Small intestine (tissue), 7 donors: ENCODE measurements at regions not wholly inside any gene's neighbourhood (a gene's known extent, or its start where the extent isn't known, plus 50 kb on each side); places are given as distances from the start of the nearest gene placed in this dataset.

Experiments used
- DNase-seq, 2 donors: peaks; one replicate each; pipeline versions ENCODE4 v3.0.0 to v3.0.0-alpha.2; 2013
- FAIRE-seq: peaks from 2 replicates; lab custom pipeline; 2012; peaks lifted over from hg19 to GRCh38; lab: Jason Lieb, UNC
- H3K27ac ChIP-seq, 3 donors: one replicate each; pipeline ENCODE4 v1.5.1; 2013; ENCODE audit warnings: low read length in 2 of 3, mild to moderate bottlenecking in 2 of 3, control low read depth in 1 of 3, inconsistent platforms in 1 of 3, low read depth in 1 of 3, moderate library complexity in 1 of 3
- H3K27me3 ChIP-seq, 3 donors: one replicate each; pipeline ENCODE4 v1.6.1; 2013; ENCODE audit warnings: low read length in 3 of 3, inconsistent platforms in 1 of 3; ENCODE audit not compliant: control insufficient read depth in 3 of 3, insufficient read depth in 3 of 3
- H3K36me3 ChIP-seq, 3 donors: one replicate each; pipeline ENCODE4 v1.6.1; 2013; ENCODE audit warnings: low read length in 3 of 3, inconsistent platforms in 1 of 3, low read depth in 1 of 3, mild to moderate bottlenecking in 1 of 3, moderate library complexity in 1 of 3; ENCODE audit not compliant: control insufficient read depth in 3 of 3, insufficient read depth in 2 of 3
- H3K4me1 ChIP-seq, 3 donors: one replicate each; pipeline ENCODE4 v1.6.1; 2013; ENCODE audit warnings: low read length in 2 of 3, inconsistent platforms in 1 of 3, low read depth in 1 of 3, mild to moderate bottlenecking in 1 of 3, moderate library complexity in 1 of 3; ENCODE audit not compliant: control insufficient read depth in 3 of 3, insufficient read depth in 2 of 3
- H3K4me3 ChIP-seq, 3 donors: one replicate each; pipeline ENCODE4 v1.5.1; 2013; ENCODE audit warnings: low read length in 3 of 3, control low read depth in 1 of 3, inconsistent platforms in 1 of 3, low read depth in 1 of 3, mild to moderate bottlenecking in 1 of 3, moderate library complexity in 1 of 3
- H3K9me3 ChIP-seq, 2 donors: one replicate each; pipeline ENCODE4 v1.6.1; 2013; ENCODE audit warnings: low read depth in 1 of 2, low read length in 1 of 2; ENCODE audit not compliant: control insufficient read depth in 2 of 2, insufficient read depth in 1 of 2
- WGBS, 3 donors: extraction: QIAGEN DNeasy Blood & Tissue Kit; methylation state at CpG; one replicate each; pipeline ENCODE4 v1.1.7; 2013; 5-methylcytosine and 5-hydroxymethylcytosine counted together
- donor health status: healthy with polysubstance abuse.
- donor health status: control.
- donor health status: control.
- donor health status: Bipolar disorder and iron deficiency.
- donor health status: healthy.

DNA sequence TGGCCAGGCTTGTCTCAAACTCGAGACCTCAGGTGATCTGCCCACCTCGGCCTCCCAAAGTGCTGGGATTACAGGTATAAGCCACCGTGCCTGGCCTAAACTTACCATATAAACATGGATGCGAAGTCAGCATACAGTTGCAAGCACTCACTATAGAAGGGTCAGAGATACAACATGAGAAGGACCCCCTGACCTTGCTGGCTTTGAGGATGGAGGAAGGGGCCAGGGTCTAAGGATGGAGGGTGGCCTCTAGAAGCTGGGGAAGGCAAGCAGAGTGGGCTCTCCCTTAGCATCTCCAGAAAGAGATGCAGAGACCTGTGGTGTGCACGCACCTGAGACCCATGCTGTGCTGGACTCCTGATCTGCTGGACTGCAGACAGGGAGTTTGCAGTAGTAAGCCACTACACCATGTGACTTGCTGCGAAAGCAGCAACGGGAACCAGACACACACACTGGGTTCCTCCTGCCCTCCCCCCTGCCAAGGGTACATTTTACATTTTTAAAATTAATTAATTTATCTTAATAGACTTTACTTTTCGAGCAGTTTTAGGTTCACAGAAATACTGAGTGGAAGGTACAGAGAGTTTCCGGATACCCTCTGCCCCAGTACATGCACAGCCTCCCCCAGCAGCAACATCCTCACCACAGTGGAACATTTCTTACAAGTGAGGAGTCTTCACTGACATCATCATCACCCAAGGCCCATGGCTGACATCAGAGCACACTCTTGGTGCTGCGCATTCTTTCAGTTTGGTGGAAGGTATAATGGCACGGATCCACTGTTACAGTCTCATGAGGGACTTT is 170.1 kb upstream of the B3GAT1 start:
- Histone ChIP-seq H3K4me1 (peaks cover 0 to 30% (median 14%) of the 10 kb centered on the region in 3 donors), H3K9me3 (no peaks in the 10 kb centered on the region), H3K27ac (peak overlapping the region in 1 of 3 donors; percentile 21), H3K36me3 (no peaks in the 10 kb centered on the region), H3K27me3 (no peaks in the 10 kb centered on the region), H3K4me3 (no peak overlapping the region)
- peak in 1 of 2 donors; percentile 22 for DNase-seq
- WGBS, 3 donors, result 77 to 92% (median 84%) methylated on average over 11 of the region's 11 CpGs
- no peak for FAIRE-seq

DNA sequence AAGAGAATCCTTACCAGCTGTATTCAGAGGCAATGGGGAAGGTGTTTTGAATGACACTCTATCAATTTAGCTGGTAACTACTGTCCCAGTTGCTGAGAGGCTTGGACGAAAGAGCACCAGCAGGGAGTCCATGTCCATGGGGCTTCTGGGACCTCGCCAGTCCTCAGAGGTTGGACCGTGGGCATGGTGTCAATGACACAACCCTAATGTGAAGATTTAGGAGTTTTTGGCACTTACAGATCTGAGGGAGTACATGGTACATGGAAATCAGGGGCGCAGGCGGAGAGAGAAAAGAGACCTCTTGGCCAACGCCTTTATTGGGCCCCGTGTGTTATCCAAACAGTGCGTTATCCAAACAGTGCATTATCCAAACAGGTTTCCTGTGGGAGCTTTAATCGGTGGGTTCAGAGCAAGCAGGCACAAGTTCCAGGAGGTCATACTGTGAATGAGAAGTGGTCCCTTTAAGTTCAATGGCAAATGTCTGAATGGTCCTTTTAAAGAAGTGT is 169.1 kb upstream of the B3GAT1 start:
- WGBS, 3 donors, result 72 to 74% (median 73%) methylated on average over 9 of the region's 9 CpGs

DNA sequence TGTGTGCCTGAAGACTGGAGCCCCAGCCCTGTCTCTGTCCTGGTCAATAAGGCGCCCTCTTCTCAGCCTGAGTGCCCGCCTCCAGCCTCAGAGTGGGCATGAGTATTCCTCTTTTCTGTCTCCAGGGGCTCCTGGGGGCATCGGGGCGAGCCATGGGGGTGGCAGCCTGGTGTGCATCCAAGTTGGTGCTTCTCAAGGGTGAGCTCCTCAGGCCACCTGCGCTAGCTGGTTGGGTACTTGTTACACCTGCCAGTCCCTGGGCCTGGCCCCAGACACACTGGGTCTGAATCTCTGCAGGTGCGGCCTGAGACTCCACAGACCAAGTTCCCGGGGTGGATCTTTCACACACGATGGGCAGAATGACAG is 168.6 kb upstream of the B3GAT1 start:
- no peak for FAIRE-seq
- no peak for DNase-seq
- Histone ChIP-seq H3K36me3 (no peaks in the 10 kb centered on the region), H3K4me1 (peaks cover 0 to 20% (median 8%) of the 10 kb centered on the region in 3 donors), H3K9me3 (no peaks in the 10 kb centered on the region), H3K4me3 (no peak overlapping the region), H3K27me3 (peaks cover 0 to 5% (median 0%) of the 10 kb centered on the region in 3 donors), H3K27ac (peak overlapping the region in 1 of 3 donors; percentile 55)
- 6 to 77% (median 51%) methylated on average over 8 of the region's 8 CpGs for WGBS, 3 donors

More for the DNA sequence above, 169.1 kb upstream of the B3GAT1 start:
- FAIRE-seq (no peak), DNase-seq (no peak)
- Histone ChIP-seq H3K4me3 (no peak overlapping the region), H3K27me3 (peaks cover 0 to 3% (median 0%) of the 10 kb centered on the region in 3 donors), H3K27ac (no peak overlapping the region), H3K4me1 (peaks cover 0 to 26% (median 13%) of the 10 kb centered on the region in 3 donors), H3K36me3 (no peaks in the 10 kb centered on the region), H3K9me3 (no peaks in the 10 kb centered on the region)

DNA sequence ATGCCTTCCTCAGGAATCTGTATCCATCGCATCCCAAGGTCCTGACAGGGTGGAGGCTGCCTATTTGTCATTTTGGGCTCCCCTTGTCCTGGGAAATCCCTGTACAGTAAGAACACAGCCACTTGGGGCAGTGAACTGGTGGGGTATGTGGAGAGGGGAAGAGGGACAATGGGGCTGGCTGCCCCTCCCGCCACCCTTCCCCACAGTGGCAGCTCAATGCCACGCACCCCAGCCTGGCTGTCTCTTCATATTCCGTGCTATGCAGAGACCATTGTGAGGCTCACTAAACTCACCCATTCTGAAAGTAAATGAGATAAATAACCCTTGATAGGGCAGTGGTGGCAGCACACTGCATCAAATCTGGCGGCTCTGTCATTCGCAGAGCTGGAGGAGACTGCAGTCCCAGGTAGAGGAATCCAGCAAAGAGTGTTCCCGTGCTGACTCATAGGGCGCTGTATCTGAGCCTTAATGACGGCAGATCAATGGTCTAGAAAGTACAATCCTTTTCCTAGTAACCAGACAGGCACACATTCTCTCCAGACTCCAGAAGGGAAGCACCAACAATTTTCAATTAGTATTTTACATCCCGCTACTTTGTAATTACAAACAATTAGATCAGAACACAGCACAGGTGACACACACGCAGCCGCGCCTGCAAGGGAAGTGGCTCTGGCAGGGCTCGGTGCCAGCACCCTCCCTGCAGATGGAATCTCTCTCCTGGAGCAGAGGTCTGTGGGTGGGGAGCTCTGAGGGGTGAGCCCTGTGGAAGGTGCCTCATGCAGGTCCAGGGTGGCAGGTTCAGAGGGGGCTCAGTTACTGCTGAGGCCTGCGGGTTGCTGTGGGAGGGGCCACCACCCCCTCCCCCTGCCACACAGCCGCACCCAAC is 167.9 kb upstream of the B3GAT1 start:
- H3K9me3 ChIP-seq, result no peaks in the 10 kb centered on the region
- H3K4me3 ChIP-seq, result no peak overlapping the region
- peak; percentile 70 to 84 for DNase-seq
- peak overlapping the region in 1 of 3 donors; percentile 55 for H3K27ac ChIP-seq
- H3K27me3 ChIP-seq, result peaks cover 0 to 5% (median 0%) of the 10 kb centered on the region in 3 donors
- WGBS, 3 donors, result 11 to 53% (median 30%) methylated on average over 16 of the region's 16 CpGs
- no peak for FAIRE-seq
- H3K4me1 ChIP-seq, result peaks cover 0 to 19% (median 6%) of the 10 kb centered on the region in 3 donors
- H3K36me3 ChIP-seq, result no peaks in the 10 kb centered on the region

DNA sequence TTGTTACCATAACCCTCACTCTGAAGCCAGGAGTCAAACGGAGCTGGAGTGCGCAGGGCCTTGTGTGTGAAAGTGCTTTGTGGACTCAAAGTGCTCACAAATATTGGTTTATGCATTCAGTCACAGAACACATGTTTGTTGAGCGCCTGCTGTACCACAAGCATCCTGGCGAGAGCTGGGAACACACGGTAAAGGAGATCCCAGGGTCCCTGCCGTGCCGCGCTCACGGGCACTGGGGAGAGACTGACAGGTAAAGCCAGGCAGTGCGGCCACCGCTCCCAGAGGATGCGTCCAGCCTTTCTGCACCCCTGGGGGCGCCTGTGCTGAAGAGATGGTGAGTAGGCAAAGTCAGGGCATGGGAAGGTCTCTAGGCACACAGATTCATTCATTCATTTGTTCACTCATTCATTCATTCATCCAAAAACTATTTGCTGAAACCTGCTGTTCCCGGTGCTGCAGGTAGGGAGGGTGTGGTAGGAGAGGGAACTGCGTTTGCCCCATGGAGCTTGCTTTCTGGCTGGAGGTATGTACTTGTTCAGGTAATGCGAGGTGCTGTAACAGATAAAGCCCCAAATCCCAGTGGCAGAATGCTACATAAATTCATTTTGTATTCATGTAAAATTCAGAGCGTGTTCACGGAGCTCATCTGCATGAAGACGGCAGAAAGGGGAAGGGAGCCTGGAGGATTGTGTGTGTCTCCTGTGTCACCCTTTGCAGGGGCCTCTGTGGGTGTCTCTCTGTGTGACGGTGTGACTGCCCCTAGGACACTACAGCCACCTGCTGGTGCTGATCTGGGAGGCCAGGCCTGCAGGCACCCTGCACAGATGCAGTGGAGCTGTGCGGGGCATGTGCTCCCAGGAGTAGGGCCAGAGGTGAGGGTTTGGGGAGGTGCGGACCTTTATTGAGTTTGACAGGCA is 167.0 kb upstream of the B3GAT1 start:
- Histone ChIP-seq H3K27ac (no peak overlapping the region), H3K4me1 (peaks cover 0 to 19% (median 6%) of the 10 kb centered on the region in 3 donors), H3K9me3 (no peaks in the 10 kb centered on the region), H3K36me3 (no peaks in the 10 kb centered on the region), H3K27me3 (peaks cover 0 to 5% (median 0%) of the 10 kb centered on the region in 3 donors), H3K4me3 (no peak overlapping the region)
- DNase-seq, result peak; percentile 27 to 29
- no peak for FAIRE-seq
- WGBS, 3 donors, result 69 to 76% (median 73%) methylated on average over 22 of the region's 22 CpGs

DNA sequence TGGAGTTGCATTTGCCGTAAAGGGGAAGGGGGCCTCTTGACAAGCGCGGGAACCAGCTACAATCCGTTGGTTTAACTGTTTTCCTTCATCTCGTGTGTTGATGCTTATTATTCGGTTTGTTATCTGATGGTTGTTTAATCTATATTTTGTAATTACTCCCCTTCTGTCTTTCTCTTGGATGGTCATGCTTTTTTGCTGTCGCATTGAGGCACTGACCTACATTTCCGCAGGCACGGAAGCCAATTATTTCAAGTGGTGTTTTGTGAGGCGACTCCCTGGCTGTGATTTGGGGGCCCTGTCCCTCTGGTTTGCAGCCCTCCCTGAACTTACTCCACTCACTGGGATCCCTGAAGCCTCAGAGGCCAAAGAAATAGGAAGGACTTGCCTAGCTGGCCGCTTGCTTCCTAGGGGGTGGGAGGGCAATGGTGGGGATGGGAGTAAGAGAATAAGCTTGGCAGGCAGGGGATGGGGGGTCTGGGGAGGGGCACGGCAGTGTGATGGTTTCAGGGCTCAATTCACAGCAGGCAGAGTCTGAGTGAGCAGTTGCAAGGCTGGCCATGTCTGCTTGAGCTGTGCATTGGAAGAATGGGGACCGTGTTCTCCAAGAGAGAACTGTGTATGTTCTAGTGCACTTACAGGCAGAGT is 165.8 kb upstream of the B3GAT1 start:
- Histone ChIP-seq H3K9me3 (no peaks in the 10 kb centered on the region), H3K4me1 (peaks cover 0 to 16% (median 3%) of the 10 kb centered on the region in 3 donors), H3K27me3 (peaks cover 0 to 5% (median 0%) of the 10 kb centered on the region in 3 donors), H3K4me3 (no peak overlapping the region), H3K36me3 (no peaks in the 10 kb centered on the region), H3K27ac (no peak overlapping the region)
- FAIRE-seq (no peak), DNase-seq (no peak)
- 77 to 89% (median 82%) methylated on average over 13 of the region's 13 CpGs for WGBS, 3 donors

DNA sequence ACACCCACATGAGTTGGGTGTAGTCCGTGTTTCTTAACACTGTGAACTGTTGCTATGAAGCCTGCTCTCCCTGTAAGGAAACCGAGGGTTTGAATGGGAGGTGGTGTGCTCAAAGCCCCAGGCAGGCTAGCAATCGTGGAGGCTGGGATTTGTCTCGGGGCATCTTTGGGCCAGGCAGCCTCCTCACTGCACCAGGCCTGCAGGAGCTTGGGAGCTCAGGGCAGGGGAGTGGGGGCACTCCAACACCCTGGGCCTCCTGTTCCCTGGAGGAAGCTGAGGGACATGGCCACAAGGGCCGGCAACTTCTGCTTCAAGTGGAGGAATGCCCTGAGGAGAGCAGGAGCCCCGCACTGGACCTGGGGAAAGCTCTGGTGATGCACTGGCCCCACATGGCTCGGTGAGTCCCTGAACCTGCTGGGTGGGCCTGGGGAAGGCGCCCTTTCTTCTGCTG is 164.7 kb upstream of the B3GAT1 start:
- FAIRE-seq (no peak), DNase-seq (no peak)
- Histone ChIP-seq H3K27me3 (peaks cover 0 to 5% (median 0%) of the 10 kb centered on the region in 3 donors), H3K27ac (no peak overlapping the region), H3K4me3 (no peak overlapping the region), H3K36me3 (no peaks in the 10 kb centered on the region), H3K9me3 (no peaks in the 10 kb centered on the region), H3K4me1 (peaks cover 0 to 10% (median 3%) of the 10 kb centered on the region in 3 donors)
- 69 to 90% (median 86%) methylated on average over 6 to 8 of the region's 8 CpGs for WGBS, 3 donors
